ENCODE measurements at regions not wholly inside any gene's neighbourhood (a gene's known extent, or its start where the extent isn't known, plus 50 kb on each side); places are given as distances from the start of the nearest gene placed in this dataset.
"Not testable (repeated sequence)": the region's sequence is repeated elsewhere in the genome, so short reads cannot be mapped to it uniquely, and the experiment has no call there.

- intact Hi-C loops (cut with DNase I): no loop called here
- H3K27me3 ChIP-seq (ENCODE audit: insufficient read depth in 3 of 3, low read length in 2 of 3): no peaks in the 10 kb centered on the region
- H3K36me3 ChIP-seq (ENCODE audit: insufficient read depth in 1 of 2, low read depth in 1 of 2): no peaks in the 10 kb centered on the region
- ATAC-seq (no peak), DNase-seq (no peak)
- no peak for TF ChIP-seq CTCF (IDR thresholded peaks at IDR 0.05)
- H3K27ac ChIP-seq: no peak overlapping the region
- 80 to 86% (median 82%) methylated on average over 4 of the region's 4 CpGs for WGBS, 3 donors
- no peak overlapping the region for H3K4me3 ChIP-seq
- H3K4me1 ChIP-seq: no peaks in the 10 kb centered on the region
- peaks cover 7% of the 10 kb centered on the region for H3K9me3 ChIP-seq
These were observed 118.3 kb downstream of the BMP4 start for GRCh38 chr14:53838374-53838773.

GRCh38 chr14:53837656-53838055, 119.0 kb downstream of the BMP4 start:
- DNase-seq; ATAC-seq; intact Hi-C loops (cut with DNase I): not testable (repeated sequence)

GRCh38 chr14:53836551-53836950, 120.1 kb downstream of the BMP4 start:
- H3K9me3 ChIP-seq: peaks cover 7% of the 10 kb centered on the region
- DNase-seq: no peak
- H3K4me1 ChIP-seq: no peaks in the 10 kb centered on the region
- no peak for TF ChIP-seq CTCF (IDR thresholded peaks at IDR 0.05)
- no peak for ATAC-seq
- no peak overlapping the region for H3K4me3 ChIP-seq
- no peaks in the 10 kb centered on the region for H3K27me3 ChIP-seq (ENCODE audit: insufficient read depth in 3 of 3, low read length in 2 of 3)
- intact Hi-C loops (cut with DNase I): no loop called here
- no peaks in the 10 kb centered on the region for H3K36me3 ChIP-seq (ENCODE audit: insufficient read depth in 1 of 2, low read depth in 1 of 2)
- 94 to 100% (median 98%) methylated on average over 2 of the region's 2 CpGs for WGBS, 3 donors
- H3K27ac ChIP-seq: no peak overlapping the region

More at GRCh38 chr14:53837656-53838055, 119.0 kb downstream of the BMP4 start:
- WGBS, 3 donors: 81 to 91% (median 90%) methylated on average over 2 of the region's 2 CpGs
- H3K27me3 ChIP-seq (ENCODE audit: insufficient read depth in 3 of 3, low read length in 2 of 3); H3K27ac ChIP-seq; H3K36me3 ChIP-seq (ENCODE audit: insufficient read depth in 1 of 2, low read depth in 1 of 2); H3K4me3 ChIP-seq; H3K4me1 ChIP-seq; H3K9me3 ChIP-seq: not testable (repeated sequence)

GRCh38 chr14:53828820-53829219, 127.8 kb downstream of the BMP4 start:
- DNase-seq (no peak), ATAC-seq (no peak)
- Histone ChIP-seq H3K27me3 (ENCODE audit: insufficient read depth in 3 of 3, low read length in 2 of 3) (no peaks in the 10 kb centered on the region), H3K9me3 (no peaks in the 10 kb centered on the region), H3K4me3 (no peak overlapping the region), H3K4me1 (no peaks in the 10 kb centered on the region), H3K27ac (no peak overlapping the region), H3K36me3 (ENCODE audit: insufficient read depth in 1 of 2, low read depth in 1 of 2) (no peaks in the 10 kb centered on the region)
- intact Hi-C loops (cut with DNase I): no loop called here
- no peak for TF ChIP-seq CTCF (IDR thresholded peaks at IDR 0.05)
- 44 to 71% (median 54%) methylated on average over 4 of the region's 4 CpGs for WGBS, 3 donors

- ATAC-seq: no peak
- no peak overlapping the region for H3K27ac ChIP-seq
- no peaks in the 10 kb centered on the region for H3K9me3 ChIP-seq
- no peaks in the 10 kb centered on the region for H3K36me3 ChIP-seq (ENCODE audit: insufficient read depth in 1 of 2, low read depth in 1 of 2)
- no peaks in the 10 kb centered on the region for H3K27me3 ChIP-seq (ENCODE audit: insufficient read depth in 3 of 3, low read length in 2 of 3)
- TF ChIP-seq CTCF (IDR thresholded peaks at IDR 0.05): no peak
- WGBS, 3 donors: 93 to 100% (median 97%) methylated on average over 1 of the region's 1 CpG
- no peaks in the 10 kb centered on the region for H3K4me1 ChIP-seq
- no peak overlapping the region for H3K4me3 ChIP-seq
- intact Hi-C loops (cut with DNase I): no loop called here
- DNase-seq: no peak
These were observed 132.6 kb downstream of the BMP4 start for GRCh38 chr14:53824061-53824460.

Measured in psoas muscle (tissue), 7 donors.